Activated CD4-positive, alpha-beta T cell treated with anti-CD3 and anti-CD28 coated beads, Interleukin-2, amount 50 U/mL, for 24 hours (primary cell): ENCODE measurements at regions not wholly inside any gene's neighbourhood (a gene's known extent, or its start where the extent isn't known, plus 50 kb on each side); places are given as distances from the start of the nearest gene placed in this dataset.

Source experiments
- DNase-seq, 2 donors: peaks; one replicate each; pipeline ENCODE4 v3.0.0-alpha.2; 2020; ENCODE audit warnings: low read depth in 1 of 2, low spot score in 1 of 2

GRCh38 chr1:29383746-29384371, 147.5 kb downstream of the PTPRU start:
- DNase-seq = no peak

- no peak for DNase-seq
Observed at GRCh38 chr1:29382851-29383745, 146.8 kb downstream of the PTPRU start.

GRCh38 chr1:29381426-29381825, 145.1 kb downstream of the PTPRU start:
- no peak for DNase-seq

- no peak for DNase-seq
Observed at GRCh38 chr1:29380532-29380931, 144.2 kb downstream of the PTPRU start.

GRCh38 chr1:29379443-29380073, 143.2 kb downstream of the PTPRU start:
- DNase-seq = no peak
